Duodenal mucosa (tissue), 2 donors: ENCODE measurements at regions not wholly inside any gene's neighbourhood (a gene's known extent, or its start where the extent isn't known, plus 50 kb on each side); places are given as distances from the start of the nearest gene placed in this dataset.

Source experiments
- H3K27ac ChIP-seq: one replicate; pipeline ENCODE4 v1.7.0; 2013; ENCODE audit warnings: low read depth, low read length
- H3K27me3 ChIP-seq, 2 donors: one replicate each; pipeline ENCODE4 v1.7.0; 2013; ENCODE audit warnings: low read length in 2 of 2, control low read depth in 1 of 2; ENCODE audit not compliant: insufficient read depth in 2 of 2, control insufficient read depth in 1 of 2
- H3K36me3 ChIP-seq, 2 donors: one replicate each; pipeline ENCODE4 v1.7.0; 2013; ENCODE audit warnings: low read length in 2 of 2, control low read depth in 1 of 2; ENCODE audit not compliant: insufficient read depth in 2 of 2, control insufficient read depth in 1 of 2
- H3K4me1 ChIP-seq, 2 donors: one replicate each; pipeline ENCODE4 v1.7.0; 2013; ENCODE audit warnings: low read length in 2 of 2, control low read depth in 1 of 2; ENCODE audit not compliant: insufficient read depth in 2 of 2, control insufficient read depth in 1 of 2
- H3K4me3 ChIP-seq, 2 donors: one replicate each; pipeline ENCODE4 v1.7.0; 2013; ENCODE audit warnings: low read length in 2 of 2, low read depth in 1 of 2
- H3K9ac ChIP-seq, 2 donors: one replicate each; pipeline ENCODE4 v1.7.0; 2013; ENCODE audit warnings: low read length in 2 of 2, low read depth in 1 of 2
- H3K9me3 ChIP-seq, 2 donors: one replicate each; pipeline ENCODE4 v1.7.0; 2013; ENCODE audit warnings: low read length in 2 of 2, control low read depth in 1 of 2; ENCODE audit not compliant: control insufficient read depth in 1 of 2

DNA sequence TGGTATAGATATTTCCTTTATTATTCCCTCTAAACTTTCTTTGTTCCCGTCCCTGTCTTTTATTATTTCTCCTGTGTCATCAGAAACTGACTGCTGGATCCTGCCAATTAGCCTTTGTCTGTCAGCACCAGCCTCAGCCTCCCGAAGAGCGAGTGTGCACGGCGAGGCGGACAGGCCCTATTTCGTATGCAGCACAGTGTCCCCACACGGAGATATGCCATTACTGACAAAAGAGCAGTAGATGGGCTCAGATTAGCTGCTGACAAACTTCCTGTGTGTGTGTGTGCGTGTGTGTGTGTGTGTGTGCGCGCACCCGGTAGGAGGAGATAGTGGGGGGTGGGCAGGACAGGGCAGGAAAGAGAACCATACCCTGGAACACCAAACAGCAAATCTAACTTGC is 99.5 kb upstream of the ZFP64 start:
- no peaks in the 10 kb centered on the region for H3K27me3 ChIP-seq
- H3K9me3 ChIP-seq, result no peaks in the 10 kb centered on the region
- H3K9ac ChIP-seq, result no peak overlapping the region
- no peak overlapping the region for H3K4me3 ChIP-seq
- H3K4me1 ChIP-seq, result no peaks in the 10 kb centered on the region
- H3K36me3 ChIP-seq, result no peaks in the 10 kb centered on the region
- no peak overlapping the region for H3K27ac ChIP-seq

GRCh38 chr20:52290569-52290968 is 99.0 kb upstream of the ZFP64 start:
- Histone ChIP-seq H3K27me3 (no peaks in the 10 kb centered on the region), H3K36me3 (no peaks in the 10 kb centered on the region), H3K9ac (no peak overlapping the region), H3K4me3 (no peak overlapping the region), H3K9me3 (no peaks in the 10 kb centered on the region), H3K27ac (no peak overlapping the region), H3K4me1 (no peaks in the 10 kb centered on the region)

GRCh38 chr20:52289956-52290565 is 98.5 kb upstream of the ZFP64 start:
- no peaks in the 10 kb centered on the region for H3K9me3 ChIP-seq

DNA sequence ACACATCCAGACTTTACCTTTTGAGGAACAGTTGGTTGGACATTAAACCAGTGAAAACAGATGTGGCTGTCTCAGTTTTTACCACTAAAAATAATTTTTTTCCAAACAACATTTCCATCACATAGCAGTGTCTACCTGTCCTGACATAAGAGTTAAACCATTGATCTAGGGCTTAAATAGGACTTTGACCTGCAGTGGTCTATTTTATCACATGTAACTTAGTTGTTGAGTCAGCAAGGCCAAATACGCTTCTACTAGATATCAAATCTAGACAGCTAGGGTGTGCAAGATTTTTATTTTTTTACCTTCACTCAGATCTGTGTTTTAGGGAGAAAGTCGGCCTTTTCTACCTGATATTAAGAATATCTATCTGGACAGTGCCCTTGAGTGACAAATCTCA is 88.8 kb upstream of the ZFP64 start:
- H3K27me3 ChIP-seq, result peaks cover 0 to 3% of the 10 kb centered on the region in 2 donors
- no peaks in the 10 kb centered on the region for H3K9me3 ChIP-seq
- no peaks in the 10 kb centered on the region for H3K36me3 ChIP-seq
- H3K4me3 ChIP-seq, result no peak overlapping the region
- H3K9ac ChIP-seq, result no peak overlapping the region
- H3K27ac ChIP-seq, result no peak overlapping the region
- H3K4me1 ChIP-seq, result no peaks in the 10 kb centered on the region

More at GRCh38 chr20:52289956-52290565, 98.5 kb upstream of the ZFP64 start:
- H3K27ac ChIP-seq, result no peak overlapping the region
- H3K4me1 ChIP-seq, result no peaks in the 10 kb centered on the region
- H3K27me3 ChIP-seq, result no peaks in the 10 kb centered on the region
- H3K9ac ChIP-seq, result no peak overlapping the region
- H3K4me3 ChIP-seq, result no peak overlapping the region
- no peaks in the 10 kb centered on the region for H3K36me3 ChIP-seq

- H3K9me3 ChIP-seq, result no peaks in the 10 kb centered on the region
- no peak overlapping the region for H3K9ac ChIP-seq
- H3K27me3 ChIP-seq, result peaks cover 0 to 3% of the 10 kb centered on the region in 2 donors
- no peak overlapping the region for H3K4me3 ChIP-seq
- no peak overlapping the region for H3K27ac ChIP-seq
- no peaks in the 10 kb centered on the region for H3K36me3 ChIP-seq
- H3K4me1 ChIP-seq, result no peaks in the 10 kb centered on the region
Measured at GRCh38 chr20:52279706-52280105, 88.1 kb upstream of the ZFP64 start.

DNA sequence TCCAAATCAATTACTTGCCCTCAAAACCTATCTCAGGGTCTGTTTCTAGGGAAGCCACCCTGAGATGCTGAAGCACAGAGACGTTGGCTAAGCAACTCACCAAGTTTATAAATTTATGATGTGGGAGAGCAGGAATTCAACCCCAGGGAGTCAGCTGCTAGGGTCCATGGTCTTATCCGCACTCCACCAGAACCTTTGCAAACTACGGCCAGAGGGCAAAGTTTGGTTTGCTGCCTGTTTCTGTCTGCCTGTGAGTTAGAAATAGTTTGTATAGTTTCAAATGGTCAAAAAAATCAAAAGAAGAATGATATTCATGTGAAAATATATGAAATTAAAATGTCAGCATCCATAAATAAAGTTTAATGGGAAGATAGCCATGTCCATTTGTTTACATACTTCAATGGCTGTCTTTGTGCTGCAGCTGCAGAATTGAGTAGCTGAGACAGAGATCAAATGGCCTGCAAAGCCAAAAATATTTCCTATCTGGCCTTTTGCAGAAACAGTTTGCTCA is 83.7 kb upstream of the ZFP64 start:
- no peaks in the 10 kb centered on the region for H3K4me1 ChIP-seq
- H3K27ac ChIP-seq, result no peak overlapping the region
- H3K4me3 ChIP-seq, result no peak overlapping the region
- H3K9ac ChIP-seq, result no peak overlapping the region
- H3K27me3 ChIP-seq, result no peaks in the 10 kb centered on the region
- H3K9me3 ChIP-seq, result no peaks in the 10 kb centered on the region
- H3K36me3 ChIP-seq, result no peaks in the 10 kb centered on the region

DNA sequence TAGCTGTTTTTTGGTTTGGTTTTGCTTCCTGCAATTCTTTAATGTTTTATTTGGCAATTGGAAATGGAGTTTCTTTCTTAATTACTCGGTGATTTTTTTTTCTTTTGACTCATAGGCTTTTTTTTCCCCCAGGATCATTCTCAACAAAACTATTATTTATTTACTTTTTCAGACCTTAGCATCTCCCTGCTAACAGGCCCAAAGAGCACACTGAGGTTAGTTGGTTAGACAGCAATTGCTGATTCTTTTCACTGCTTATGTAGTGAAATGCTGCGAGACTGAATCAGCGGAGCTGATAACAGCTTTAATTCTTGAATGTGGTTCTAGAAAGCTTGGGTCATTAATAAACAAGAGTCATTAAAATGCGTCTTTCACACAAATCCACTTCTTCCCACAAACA is 79.1 kb upstream of the ZFP64 start:
- no peaks in the 10 kb centered on the region for H3K9me3 ChIP-seq
- no peak overlapping the region for H3K4me3 ChIP-seq
- H3K9ac ChIP-seq, result no peak overlapping the region
- H3K27me3 ChIP-seq, result no peaks in the 10 kb centered on the region
- no peak overlapping the region for H3K27ac ChIP-seq
- no peaks in the 10 kb centered on the region for H3K4me1 ChIP-seq
- H3K36me3 ChIP-seq, result no peaks in the 10 kb centered on the region

DNA sequence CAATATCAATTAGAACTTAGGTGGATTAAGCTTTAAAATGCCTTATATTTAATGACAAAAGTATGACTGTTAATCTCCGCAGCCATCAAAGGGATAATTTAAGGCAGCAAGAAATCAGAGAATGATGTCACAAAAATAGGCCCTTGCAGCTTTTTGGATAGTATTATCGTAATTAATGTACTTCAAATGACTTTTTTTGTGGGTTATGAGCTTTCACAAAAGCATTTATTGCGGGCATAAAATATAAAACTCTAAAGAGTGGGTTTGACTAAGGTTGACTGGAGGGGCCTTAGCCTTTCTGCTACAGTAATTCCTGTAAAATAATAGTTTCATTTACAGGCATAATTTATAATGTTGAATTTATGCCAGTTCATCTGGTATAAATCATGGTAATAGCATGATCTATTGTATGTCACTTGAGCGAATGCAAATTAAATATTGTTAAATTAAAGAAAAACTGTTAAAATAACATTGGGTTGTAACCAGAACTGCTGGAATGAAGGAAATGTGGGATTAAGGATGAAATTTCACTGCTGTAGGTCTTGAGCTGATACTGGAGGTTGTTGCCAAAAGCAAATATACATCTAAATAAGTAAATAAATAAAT is 78.5 kb upstream of the ZFP64 start:
- H3K27ac ChIP-seq, result no peak overlapping the region
- no peak overlapping the region for H3K4me3 ChIP-seq
- H3K4me1 ChIP-seq, result no peaks in the 10 kb centered on the region
- H3K9ac ChIP-seq, result no peak overlapping the region
- no peaks in the 10 kb centered on the region for H3K36me3 ChIP-seq
- no peaks in the 10 kb centered on the region for H3K27me3 ChIP-seq
- H3K9me3 ChIP-seq, result no peaks in the 10 kb centered on the region

DNA sequence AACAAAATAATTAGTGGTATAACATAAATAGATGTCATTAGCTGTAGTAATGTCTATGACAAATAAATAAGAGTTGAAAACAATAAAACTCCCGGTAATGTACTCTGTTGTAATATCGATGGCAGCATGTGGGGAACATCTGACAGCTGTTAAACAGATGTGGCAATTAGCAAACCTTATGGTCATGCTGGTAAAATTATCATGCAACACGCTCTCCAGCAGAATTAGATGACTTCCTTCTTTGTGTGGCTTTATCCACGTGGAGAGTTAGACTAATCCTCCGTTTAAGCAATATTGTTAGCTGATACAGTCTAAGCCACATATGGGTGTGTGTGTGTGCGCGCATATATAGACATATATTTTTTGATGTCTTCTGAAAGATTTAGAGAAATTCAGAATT is 77.7 kb upstream of the ZFP64 start:
- Histone ChIP-seq H3K27me3 (no peaks in the 10 kb centered on the region), H3K27ac (no peak overlapping the region), H3K4me3 (no peak overlapping the region), H3K36me3 (no peaks in the 10 kb centered on the region), H3K9ac (no peak overlapping the region), H3K9me3 (no peaks in the 10 kb centered on the region), H3K4me1 (no peaks in the 10 kb centered on the region)

DNA sequence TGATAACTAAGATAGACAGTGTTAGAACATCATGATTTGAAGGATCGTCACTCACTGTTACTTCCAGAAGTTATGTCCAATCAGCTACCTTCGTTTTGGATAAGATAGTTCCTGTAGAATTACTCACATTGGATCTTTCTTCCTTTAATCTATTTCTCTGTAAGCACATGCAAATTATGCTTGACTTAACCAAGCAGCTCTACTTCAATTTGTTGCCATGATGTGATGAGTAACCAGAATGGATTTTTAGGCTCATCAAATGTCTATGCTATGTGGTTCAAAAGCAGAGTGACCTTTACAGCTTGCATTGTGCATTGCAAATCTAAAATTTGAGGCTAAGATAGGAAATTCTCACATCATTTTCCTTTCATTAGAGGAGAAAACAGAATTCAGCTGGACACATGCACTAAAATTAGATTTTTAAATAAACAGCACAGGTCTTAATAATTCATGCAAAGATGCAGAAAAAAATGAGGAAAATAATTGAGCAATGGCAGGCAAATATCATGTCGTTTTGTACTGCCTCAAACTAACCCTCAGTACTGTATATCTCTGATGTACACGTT is 76.7 kb upstream of the ZFP64 start:
- H3K9me3 ChIP-seq, result no peaks in the 10 kb centered on the region
- no peak overlapping the region for H3K9ac ChIP-seq
- no peaks in the 10 kb centered on the region for H3K4me1 ChIP-seq
- H3K36me3 ChIP-seq, result no peaks in the 10 kb centered on the region
- H3K27ac ChIP-seq, result no peak overlapping the region
- H3K4me3 ChIP-seq, result no peak overlapping the region
- H3K27me3 ChIP-seq, result no peaks in the 10 kb centered on the region
